CD14-positive monocyte (primary cell): ENCODE measurements at regions not wholly inside any gene's neighbourhood (a gene's known extent, or its start where the extent isn't known, plus 50 kb on each side); places are given as distances from the start of the nearest gene placed in this dataset.

Experiments used
- DNase-seq, 3 donors: peaks; one replicate each; pipeline ENCODE4 v3.0.0-alpha.2; 2011 to 2022
- H2AFZ ChIP-seq: 2 replicates; pipeline ENCODE4 v1.6.0; 2012; ENCODE audit warnings: mild to moderate bottlenecking, low read depth, low read length, inconsistent platforms; ENCODE audit not compliant: insufficient read depth, poor library complexity, severe bottlenecking
- H3K27ac ChIP-seq, 2 donors: 1 replicate in 1 of 2; 2 replicates in 1 of 2; pipeline ENCODE4 v1.5.1; 2012 to 2013; ENCODE audit warnings: low read length in 2 of 2, control low read depth in 1 of 2, inconsistent platforms in 1 of 2, low read depth in 1 of 2, mild to moderate bottlenecking in 1 of 2
- H3K27me3 ChIP-seq, 2 donors: one replicate each; pipeline versions ENCODE4 v1.6.0 to v1.6.1; 2011 to 2013; ENCODE audit warnings: low read length in 2 of 2; ENCODE audit not compliant: control insufficient read depth in 2 of 2, insufficient read depth in 2 of 2
- H3K36me3 ChIP-seq, 2 donors: replicated peaks in 1 of 2; 1 replicate in 1 of 2; 2 replicates in 1 of 2; pipeline versions ENCODE4 v1.5.1 to v1.6.1; 2012 to 2013; ENCODE audit warnings: low read length in 2 of 2, control low read depth in 1 of 2, inconsistent platforms in 1 of 2, mild to moderate bottlenecking in 1 of 2; ENCODE audit not compliant: insufficient read depth in 2 of 2, control insufficient read depth in 1 of 2
- H3K4me1 ChIP-seq, 2 donors: 1 replicate in 1 of 2; 2 replicates in 1 of 2; pipeline versions ENCODE4 v1.5.1 to v1.6.1; 2012 to 2013; ENCODE audit warnings: low read length in 2 of 2, control low read depth in 1 of 2, inconsistent platforms in 1 of 2, mild to moderate bottlenecking in 1 of 2, moderate library complexity in 1 of 2; ENCODE audit not compliant: insufficient read depth in 2 of 2, control insufficient read depth in 1 of 2
- H3K4me2 ChIP-seq: replicated peaks from 2 replicates; pipeline ENCODE3; 2012; ENCODE audit warnings: low read length, moderate library complexity, mild to moderate bottlenecking; ENCODE audit not compliant: poor library complexity, severe bottlenecking; ENCODE audit errors: extremely low read depth
- H3K4me3 ChIP-seq, 3 experiments: fragments of 200-600 bp in 1 of 3; sonication (generic) in 1 of 3; replicated peaks in 1 of 3; 1 replicate in 2 of 3; 2 replicates in 1 of 3; pipeline ENCODE4 v1.5.1; 2011 to 2013; ENCODE audit warnings: low read length in 3 of 3, mild to moderate bottlenecking in 3 of 3, control low read depth in 2 of 3, low read depth in 2 of 3, inconsistent platforms in 1 of 3, moderate library complexity in 1 of 3
- H3K79me2 ChIP-seq: 2 replicates; pipeline ENCODE4 v1.6.0; 2012; ENCODE audit warnings: mild to moderate bottlenecking, control low read depth, inconsistent platforms, low read length, moderate library complexity; ENCODE audit not compliant: insufficient read depth
- H3K9ac ChIP-seq: 2 replicates; pipeline ENCODE4 v1.6.0; 2017; ENCODE audit warnings: low read length, mild to moderate bottlenecking; ENCODE audit not compliant: insufficient read depth, poor library complexity, severe bottlenecking
- H3K9me3 ChIP-seq, 2 donors: replicated peaks in 1 of 2; 1 replicate in 1 of 2; 2 replicates in 1 of 2; pipeline versions ENCODE4 v1.5.1 to v1.6.1; 2012 to 2013; ENCODE audit warnings: low read length in 2 of 2, control low read depth in 1 of 2; ENCODE audit not compliant: control insufficient read depth in 1 of 2, insufficient read depth in 1 of 2
- H4K20me1 ChIP-seq: 2 replicates; pipeline ENCODE4 v1.6.0; 2012; ENCODE audit warnings: mild to moderate bottlenecking, low read length, control low read depth, moderate library complexity; ENCODE audit not compliant: insufficient read depth
- H3K27ac Mint-ChIP-seq, 7 donors: one replicate each; pipeline ENCODE4 v1.8.0; 2020; ENCODE audit warnings: mild to moderate bottlenecking in 7 of 7, mixed read lengths in 7 of 7, moderate library complexity in 6 of 7, inconsistent platforms in 2 of 7
- H3K27me3 Mint-ChIP-seq, 3 donors: one replicate each; pipeline ENCODE4 v1.8.0; 2021 to 2022; ENCODE audit warnings: low read depth in 3 of 3, mild to moderate bottlenecking in 3 of 3, mixed read lengths in 3 of 3, moderate library complexity in 3 of 3, inconsistent platforms in 1 of 3
- H3K36me3 Mint-ChIP-seq, 2 donors: one replicate each; pipeline ENCODE4 v1.8.0; 2020; ENCODE audit warnings: mixed read lengths in 2 of 2, inconsistent platforms in 1 of 2, mild to moderate bottlenecking in 1 of 2
- H3K4me1 Mint-ChIP-seq: one replicate; pipeline ENCODE4 v1.8.0; 2020; ENCODE audit warnings: mild to moderate bottlenecking, mixed read lengths
- H3K4me3 Mint-ChIP-seq, 2 donors: one replicate each; pipeline ENCODE4 v1.8.0; 2020; ENCODE audit warnings: mild to moderate bottlenecking in 2 of 2, mixed read lengths in 2 of 2, moderate library complexity in 1 of 2
- H3K9me3 Mint-ChIP-seq, 7 donors: one replicate each; pipeline ENCODE4 v1.8.0; 2020 to 2022; ENCODE audit warnings: mixed read lengths in 7 of 7, mild to moderate bottlenecking in 6 of 7, moderate library complexity in 6 of 7, inconsistent platforms in 2 of 7
- CTCF ChIP-seq: fragments of 200-600 bp; IDR thresholded peaks from one replicate; pipeline ENCODE4 v1.8.0; 2022; ENCODE audit warnings: antibody characterized with exemption, mild to moderate bottlenecking
- WGBS: methylation state at CpG from one replicate; pipeline ENCODE4 v1.1.5; 2013; ENCODE audit warnings: missing lambda C conversion rate; ENCODE audit not compliant: insufficient coverage; 5-methylcytosine and 5-hydroxymethylcytosine counted together
- intact Hi-C, 2 donors: fragments of 100-400 bp; cut with micrococcal nuclease; formaldehyde crosslinking; loops; one replicate each; pipeline versions ENCODE4 v1.15.0 to v1.15.1; 2023

GRCh38 chr6:150733726-150734125 lies 131.8 kb upstream of the MTHFD1L start:
- H4K20me1 ChIP-seq, result no peaks in the 10 kb centered on the region
- intact Hi-C loops, result no loop called here
- no peak for TF ChIP-seq CTCF
- no peaks in the 10 kb centered on the region for H3K79me2 ChIP-seq
- Mint-ChIP-seq H3K4me1 (no peaks in the 10 kb centered on the region), H3K4me3 (no peak overlapping the region), H3K9me3 (peaks cover 0 to 2% (median 0%) of the 10 kb centered on the region in 7 donors), H3K36me3 (no peaks in the 10 kb centered on the region), H3K27ac (no peak overlapping the region), H3K27me3 (peaks cover 0 to 5% (median 2%) of the 10 kb centered on the region in 3 donors)
- H3K27ac ChIP-seq, result no peak overlapping the region
- no peak overlapping the region for H3K4me3 ChIP-seq
- H3K4me2 ChIP-seq, result no peak overlapping the region
- no peaks in the 10 kb centered on the region for H3K4me1 ChIP-seq
- H3K27me3 ChIP-seq, result no peaks in the 10 kb centered on the region
- 94% methylated on average over 21 of the region's 21 CpGs for WGBS
- H3K9ac ChIP-seq, result no peak overlapping the region
- DNase-seq, result no peak
- H3K36me3 ChIP-seq, result no peaks in the 10 kb centered on the region
- no peak overlapping the region for H2AFZ ChIP-seq
- H3K9me3 ChIP-seq, result no peaks in the 10 kb centered on the region

GRCh38 chr6:150734235-150734634 lies 131.3 kb upstream of the MTHFD1L start:
- WGBS, result 83% methylated on average over 1 of the region's 7 CpGs
- Histone ChIP-seq H3K27me3 (no peaks in the 10 kb centered on the region), H3K9me3 (no peaks in the 10 kb centered on the region), H3K4me1 (no peaks in the 10 kb centered on the region), H3K4me3 (no peak overlapping the region), H3K79me2 (no peaks in the 10 kb centered on the region), H4K20me1 (no peaks in the 10 kb centered on the region), H3K36me3 (no peaks in the 10 kb centered on the region), H2AFZ (no peak overlapping the region), H3K9ac (no peak overlapping the region), H3K4me2 (no peak overlapping the region), H3K27ac (no peak overlapping the region)
- DNase-seq, result no peak
- Mint-ChIP-seq H3K27me3 (peaks cover 0 to 5% (median 2%) of the 10 kb centered on the region in 3 donors), H3K27ac (no peak overlapping the region), H3K4me1 (no peaks in the 10 kb centered on the region), H3K36me3 (no peaks in the 10 kb centered on the region), H3K4me3 (no peak overlapping the region), H3K9me3 (peaks cover 0 to 2% (median 0%) of the 10 kb centered on the region in 7 donors)
- TF ChIP-seq CTCF, result no peak
- intact Hi-C loops, result no loop called here
